Suprapubic skin (tissue), 3 donors: ENCODE measurements at regions not wholly inside any gene's neighbourhood (a gene's known extent, or its start where the extent isn't known, plus 50 kb on each side); places are given as distances from the start of the nearest gene placed in this dataset.

Source experiments
- POLR2AphosphoS5 ChIP-seq, 3 donors: sonication (generic); formaldehyde crosslinking; IDR thresholded peaks; one replicate each; pipeline ENCODE4 v1.6.1; 2017; ENCODE audit warnings: antibody characterized with exemption in 3 of 3
- TF ChIP-seq, protein P1 (sequence below), 2 donors: fragments of 200-600 bp in 1 of 2; fragments of 450-650 bp in 1 of 2; sonication (generic) in 1 of 2; IDR thresholded peaks; one replicate each; pipeline ENCODE4 v1.5.1; 2016 to 2019; ENCODE audit warnings: antibody characterized with exemption in 2 of 2, mild to moderate bottlenecking in 1 of 2, moderate library complexity in 1 of 2

GRCh38 chr18:76602191-76602590, 107.1 kb upstream of the ZNF516 start:
- TF ChIP-seq, protein P1, sequence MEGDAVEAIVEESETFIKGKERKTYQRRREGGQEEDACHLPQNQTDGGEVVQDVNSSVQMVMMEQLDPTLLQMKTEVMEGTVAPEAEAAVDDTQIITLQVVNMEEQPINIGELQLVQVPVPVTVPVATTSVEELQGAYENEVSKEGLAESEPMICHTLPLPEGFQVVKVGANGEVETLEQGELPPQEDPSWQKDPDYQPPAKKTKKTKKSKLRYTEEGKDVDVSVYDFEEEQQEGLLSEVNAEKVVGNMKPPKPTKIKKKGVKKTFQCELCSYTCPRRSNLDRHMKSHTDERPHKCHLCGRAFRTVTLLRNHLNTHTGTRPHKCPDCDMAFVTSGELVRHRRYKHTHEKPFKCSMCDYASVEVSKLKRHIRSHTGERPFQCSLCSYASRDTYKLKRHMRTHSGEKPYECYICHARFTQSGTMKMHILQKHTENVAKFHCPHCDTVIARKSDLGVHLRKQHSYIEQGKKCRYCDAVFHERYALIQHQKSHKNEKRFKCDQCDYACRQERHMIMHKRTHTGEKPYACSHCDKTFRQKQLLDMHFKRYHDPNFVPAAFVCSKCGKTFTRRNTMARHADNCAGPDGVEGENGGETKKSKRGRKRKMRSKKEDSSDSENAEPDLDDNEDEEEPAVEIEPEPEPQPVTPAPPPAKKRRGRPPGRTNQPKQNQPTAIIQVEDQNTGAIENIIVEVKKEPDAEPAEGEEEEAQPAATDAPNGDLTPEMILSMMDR (IDR thresholded peaks at IDR 0.05), result no peak
- no peak for TF ChIP-seq POLR2AphosphoS5 (IDR thresholded peaks at IDR 0.05)
